SU-DHL-6 (cell line): ENCODE measurements at regions not wholly inside any gene's neighbourhood (a gene's known extent, or its start where the extent isn't known, plus 50 kb on each side); places are given as distances from the start of the nearest gene placed in this dataset.

Experiments used
- CTCF ChIP-seq: fragments of 200-600 bp; sonication (generic); IDR thresholded peaks from one replicate; pipeline ENCODE4 v1.5.1; 2017; ENCODE audit warnings: antibody characterized with exemption, mild to moderate bottlenecking, low read length, moderate library complexity; ENCODE audit not compliant: insufficient read depth, poor library complexity, severe bottlenecking
- EZH2phosphoT487 ChIP-seq: fragments of 200-600 bp; sonication (generic), shearing (Covaris generic); conservative IDR thresholded peaks from 2 replicates; pipeline ENCODE4 v1.6.1; 2018; ENCODE audit warnings: mild to moderate bottlenecking, antibody characterized with exemption, low read length, moderate library complexity, mixed read lengths

GRCh38 chr12:74431801-74432200 lies 105.8 kb upstream of the ATXN7L3B start:
- TF ChIP-seq EZH2phosphoT487 (no peak), CTCF (no peak)
